Spleen (tissue), 7 donors: ENCODE measurements at regions not wholly inside any gene's neighbourhood (a gene's known extent, or its start where the extent isn't known, plus 50 kb on each side); places are given as distances from the start of the nearest gene placed in this dataset.

Experiments used
- CTCF ChIP-seq, 11 experiments: fragments of 200-600 bp in 7 of 11; fragments of 450-650 bp in 4 of 11; sonication (generic) in 4 of 11; IDR thresholded peaks in 8 of 11; conservative IDR thresholded peaks in 3 of 11; 1 replicate in 7 of 11; 2 replicates in 4 of 11; pipeline versions ENCODE4 v1.4.0 to v1.8.0; 2016 to 2021; ENCODE audit warnings: antibody characterized with exemption in 11 of 11, inconsistent platforms in 4 of 11, mild to moderate bottlenecking in 1 of 11
- POLR2A ChIP-seq, 3 donors: fragments of 450-650 bp; IDR thresholded peaks; one replicate each; pipeline ENCODE4 v1.5.1; 2017; ENCODE audit warnings: antibody characterized with exemption in 3 of 3, mild to moderate bottlenecking in 1 of 3
- POLR2AphosphoS5 ChIP-seq, 3 donors: sonication (generic); formaldehyde crosslinking; IDR thresholded peaks; one replicate each; pipeline ENCODE4 v1.5.1; 2017; ENCODE audit warnings: antibody characterized with exemption in 3 of 3
- donor health status: DM: no; HTN: no; CAD: no; lungs with moderate emphysema.
- donor health status: DM: no; HTN: no; CAD: no.
- donor health status: DM: no; HTN: no; CAD: no.

GRCh38 chr7:47191316-47191715 lies 390.6 kb downstream of the TNS3 start:
- TF ChIP-seq CTCF (IDR thresholded peaks at IDR 0.05 in 8 of 11, conservative IDR thresholded peaks at IDR 0.05 in 3 of 11) (no peak), POLR2A (IDR thresholded peaks at IDR 0.05) (no peak), POLR2AphosphoS5 (IDR thresholded peaks at IDR 0.05) (no peak)
